ENCODE measurements at regions not wholly inside any gene's neighbourhood (a gene's known extent, or its start where the extent isn't known, plus 50 kb on each side); places are given as distances from the start of the nearest gene placed in this dataset.

GRCh38 chr10:119996944-119997343 is 104.4 kb downstream of the SEC23IP start:
- DNase-seq (ENCODE audit: insufficient read length, low spot score) (no peak), FAIRE-seq (no peak)
- TF ChIP-seq PAX5 (IDR thresholded peaks at IDR 0.05; ENCODE audit: insufficient read depth, low read length, severe bottlenecking) (no peak), POU2F2 (IDR thresholded peaks at IDR 0.05; ENCODE audit: low read depth, low read length) (no peak), SPI1 (IDR thresholded peaks at IDR 0.05; ENCODE audit: low read depth, low read length) (no peak), POLR2A (IDR thresholded peaks at IDR 0.05; ENCODE audit: low read depth, low read length) (no peak), POLR2AphosphoS5 (IDR thresholded peaks at IDR 0.05; ENCODE audit: low read depth, low read length) (no peak), TAF1 (IDR thresholded peaks at IDR 0.05; ENCODE audit: low read depth, low read length) (no peak)

DNA sequence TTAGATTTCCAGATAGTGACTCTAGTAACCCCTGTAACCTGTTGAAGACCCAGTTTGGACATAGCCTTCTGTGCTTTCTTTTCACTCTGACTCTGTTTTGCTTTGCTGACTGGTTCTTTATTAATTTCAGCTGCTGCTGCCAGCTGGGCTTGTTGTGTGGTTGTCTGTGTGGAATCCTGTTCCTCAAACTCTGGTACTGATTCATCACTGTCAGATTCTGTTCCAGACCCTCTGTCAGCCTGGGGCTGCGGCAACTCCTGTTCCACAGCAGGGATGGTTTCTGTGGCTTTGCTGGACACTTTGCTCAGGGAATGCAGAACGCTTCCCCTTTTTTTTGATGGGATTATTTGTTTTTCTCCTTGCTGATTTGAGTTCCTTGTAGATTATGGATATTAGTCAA is 104.9 kb downstream of the SEC23IP start:
- TF ChIP-seq SPI1 (IDR thresholded peaks at IDR 0.05; ENCODE audit: low read depth, low read length) (no peak), PAX5 (IDR thresholded peaks at IDR 0.05; ENCODE audit: insufficient read depth, low read length, severe bottlenecking) (no peak), POU2F2 (IDR thresholded peaks at IDR 0.05; ENCODE audit: low read depth, low read length) (no peak), POLR2A (IDR thresholded peaks at IDR 0.05; ENCODE audit: low read depth, low read length) (no peak), POLR2AphosphoS5 (IDR thresholded peaks at IDR 0.05; ENCODE audit: low read depth, low read length) (no peak), TAF1 (IDR thresholded peaks at IDR 0.05; ENCODE audit: low read depth, low read length) (no peak)
- DNase-seq (ENCODE audit: insufficient read length, low spot score) (no peak), FAIRE-seq (no peak)

DNA sequence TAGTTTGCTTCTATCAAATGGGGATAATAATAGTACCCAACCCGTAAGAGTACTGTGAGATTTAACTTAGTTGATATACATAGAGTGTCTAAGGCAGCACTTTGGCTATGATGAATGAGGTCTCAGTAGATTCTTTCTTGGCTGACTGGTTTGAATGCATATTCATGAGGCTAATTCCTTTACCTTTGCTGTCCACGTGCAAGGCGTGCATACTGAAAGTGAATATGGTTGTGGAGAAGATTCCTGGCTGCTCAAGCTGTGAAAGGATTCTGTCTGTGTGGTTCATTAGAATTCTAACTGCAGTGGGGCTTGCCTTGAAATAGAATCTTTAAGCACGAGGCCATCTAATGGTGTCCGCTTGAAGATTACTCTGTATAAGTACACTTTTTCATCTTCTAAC is 110.3 kb downstream of the SEC23IP start:
- no peak for DNase-seq (ENCODE audit: insufficient read length, low spot score)
- no peak for TF ChIP-seq TAF1 (IDR thresholded peaks at IDR 0.05; ENCODE audit: low read depth, low read length)
- TF ChIP-seq PAX5 (IDR thresholded peaks at IDR 0.05; ENCODE audit: insufficient read depth, low read length, severe bottlenecking) = no peak
- no peak for TF ChIP-seq POLR2AphosphoS5 (IDR thresholded peaks at IDR 0.05; ENCODE audit: low read depth, low read length)
- no peak for TF ChIP-seq POU2F2 (IDR thresholded peaks at IDR 0.05; ENCODE audit: low read depth, low read length)
- TF ChIP-seq SPI1 (IDR thresholded peaks at IDR 0.05; ENCODE audit: low read depth, low read length) = no peak
- TF ChIP-seq POLR2A (IDR thresholded peaks at IDR 0.05; ENCODE audit: low read depth, low read length) = no peak
- no peak for FAIRE-seq

DNA sequence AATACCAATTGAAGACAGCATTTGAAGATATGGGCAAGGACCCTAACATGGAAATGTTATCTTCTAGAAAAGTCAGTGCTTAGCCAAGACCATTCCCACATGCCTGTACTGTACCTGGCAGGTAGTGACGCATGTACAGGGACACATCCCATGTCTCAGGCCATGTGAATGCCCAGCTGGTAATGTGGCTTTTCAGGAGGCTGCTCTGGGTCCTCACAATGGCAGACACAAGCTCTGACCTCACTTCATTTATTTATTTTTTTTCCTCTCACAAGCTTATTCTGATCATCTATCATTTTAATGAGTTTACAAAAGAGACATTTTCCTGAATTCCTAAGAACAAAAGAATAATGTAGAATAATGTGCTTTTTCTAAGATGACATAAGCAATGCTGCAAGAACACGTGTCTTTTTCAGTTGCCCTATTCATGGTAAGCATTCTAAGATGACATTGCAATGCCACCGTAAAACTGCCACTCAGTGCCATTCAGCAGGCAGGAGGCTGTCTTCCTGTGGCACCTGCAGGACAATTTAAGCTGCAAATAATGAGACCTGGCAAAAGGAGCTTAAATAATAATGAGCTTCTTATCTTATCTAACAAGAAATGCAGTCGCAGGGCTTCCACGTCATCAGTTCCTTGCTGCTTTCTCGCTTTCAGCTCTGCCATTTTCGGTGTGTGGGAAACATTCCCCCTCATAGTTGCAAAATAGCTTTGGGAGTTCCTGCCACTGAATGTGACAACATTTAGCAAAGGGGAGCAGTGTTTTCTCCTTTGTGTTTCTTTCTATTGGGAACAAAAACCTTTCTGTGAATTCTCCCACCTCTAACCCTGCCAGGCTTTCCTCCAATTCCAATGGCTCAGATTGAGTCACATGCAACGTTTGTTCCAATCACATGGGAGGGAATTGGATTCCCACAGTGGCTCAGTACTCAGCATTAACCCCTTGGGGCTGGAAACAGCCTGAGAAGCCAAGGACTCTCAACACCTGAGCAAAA is 113.0 kb downstream of the SEC23IP start:
- TF ChIP-seq POU2F2 (IDR thresholded peaks at IDR 0.05; ENCODE audit: low read depth, low read length) (no peak), POLR2A (IDR thresholded peaks at IDR 0.05; ENCODE audit: low read depth, low read length) (no peak), SPI1 (IDR thresholded peaks at IDR 0.05; ENCODE audit: low read depth, low read length) (no peak), POLR2AphosphoS5 (IDR thresholded peaks at IDR 0.05; ENCODE audit: low read depth, low read length) (no peak), PAX5 (IDR thresholded peaks at IDR 0.05; ENCODE audit: insufficient read depth, low read length, severe bottlenecking) (no peak), TAF1 (IDR thresholded peaks at IDR 0.05; ENCODE audit: low read depth, low read length) (no peak)
- no peak for FAIRE-seq
- no peak for DNase-seq (ENCODE audit: insufficient read length, low spot score)

GRCh38 chr10:120007261-120007660 is 114.7 kb downstream of the SEC23IP start:
- DNase-seq (ENCODE audit: insufficient read length, low spot score) = no peak
- TF ChIP-seq POLR2AphosphoS5 (IDR thresholded peaks at IDR 0.05; ENCODE audit: low read depth, low read length) (no peak), TAF1 (IDR thresholded peaks at IDR 0.05; ENCODE audit: low read depth, low read length) (no peak), PAX5 (IDR thresholded peaks at IDR 0.05; ENCODE audit: insufficient read depth, low read length, severe bottlenecking) (no peak), POLR2A (IDR thresholded peaks at IDR 0.05; ENCODE audit: low read depth, low read length) (no peak), POU2F2 (IDR thresholded peaks at IDR 0.05; ENCODE audit: low read depth, low read length) (no peak), SPI1 (IDR thresholded peaks at IDR 0.05; ENCODE audit: low read depth, low read length) (no peak)
- FAIRE-seq = no peak

DNA sequence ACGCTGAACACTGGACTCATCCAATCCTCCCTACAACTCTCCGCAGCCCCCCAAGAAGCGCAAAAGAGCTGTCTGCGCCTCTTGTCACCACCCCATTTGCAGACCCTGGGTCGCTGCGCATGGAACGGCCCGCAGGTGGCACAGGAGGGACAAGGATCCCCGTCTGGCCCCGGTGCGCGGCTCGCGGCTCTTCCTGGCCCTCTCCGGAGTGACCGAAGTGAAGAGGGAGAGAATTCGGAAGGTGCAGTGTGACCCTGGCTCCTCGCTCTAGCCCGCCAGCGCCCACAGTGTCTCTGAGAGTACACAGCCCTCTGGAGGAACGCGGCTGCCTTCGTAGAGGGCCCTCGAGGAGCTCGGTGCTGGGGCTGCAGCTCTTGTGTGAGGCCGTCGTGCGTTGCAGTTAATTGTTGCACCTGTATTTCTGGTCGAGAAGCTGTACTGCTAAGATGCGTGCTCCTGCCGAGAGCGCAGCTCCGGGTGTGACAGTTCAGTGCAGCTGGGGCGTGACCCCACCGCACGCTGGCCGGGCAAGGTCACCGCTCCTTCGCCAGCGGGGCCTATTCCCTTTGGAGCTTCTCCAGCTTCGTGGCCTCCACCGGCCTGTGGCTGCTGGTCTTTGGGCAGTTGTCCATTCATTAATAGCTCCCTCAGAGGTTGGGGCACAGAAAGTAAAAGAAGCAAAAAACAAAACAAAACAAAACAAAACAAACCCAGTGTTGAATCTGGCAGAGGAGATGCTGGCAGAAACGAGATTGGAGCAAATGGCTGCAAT is 119.0 kb downstream of the SEC23IP start:
- TF ChIP-seq SPI1 (IDR thresholded peaks at IDR 0.05; ENCODE audit: low read depth, low read length) (no peak), POLR2AphosphoS5 (IDR thresholded peaks at IDR 0.05; ENCODE audit: low read depth, low read length) (no peak), TAF1 (IDR thresholded peaks at IDR 0.05; ENCODE audit: low read depth, low read length) (no peak), PAX5 (IDR thresholded peaks at IDR 0.05; ENCODE audit: insufficient read depth, low read length, severe bottlenecking) (no peak), POLR2A (IDR thresholded peaks at IDR 0.05; ENCODE audit: low read depth, low read length) (no peak), POU2F2 (IDR thresholded peaks at IDR 0.05; ENCODE audit: low read depth, low read length) (no peak)
- no peak for DNase-seq (ENCODE audit: insufficient read length, low spot score)
- no peak for FAIRE-seq

GRCh38 chr10:120012131-120012400 is 119.5 kb downstream of the SEC23IP start:
- TF ChIP-seq SPI1 (IDR thresholded peaks at IDR 0.05; ENCODE audit: low read depth, low read length) (no peak), TAF1 (IDR thresholded peaks at IDR 0.05; ENCODE audit: low read depth, low read length) (no peak), POU2F2 (IDR thresholded peaks at IDR 0.05; ENCODE audit: low read depth, low read length) (no peak), PAX5 (IDR thresholded peaks at IDR 0.05; ENCODE audit: insufficient read depth, low read length, severe bottlenecking) (no peak)
- DNase-seq (ENCODE audit: insufficient read length, low spot score) (no peak), FAIRE-seq (no peak)

DNA sequence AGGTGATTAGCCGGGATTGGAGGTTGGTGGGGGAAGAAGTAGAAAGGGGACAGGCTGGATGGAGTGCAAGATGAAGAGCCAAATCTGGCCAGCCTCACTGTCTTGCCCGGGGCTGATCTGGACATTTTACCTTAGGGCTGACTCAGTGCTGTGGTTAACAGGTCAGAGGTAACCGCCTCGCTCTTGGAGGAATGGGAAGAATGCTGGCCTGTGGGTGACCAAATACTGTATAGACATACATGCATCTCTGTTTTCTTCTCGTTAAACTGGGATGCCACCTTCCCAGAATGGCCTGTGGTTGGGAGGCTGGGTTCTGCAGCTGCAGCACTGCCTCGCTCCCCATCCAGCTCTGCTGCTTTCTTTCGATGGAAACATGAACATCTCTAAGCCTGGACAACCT is 120.0 kb downstream of the SEC23IP start:
- no peak for FAIRE-seq
- no peak for TF ChIP-seq POLR2A (IDR thresholded peaks at IDR 0.05; ENCODE audit: low read depth, low read length)
- TF ChIP-seq SPI1 (IDR thresholded peaks at IDR 0.05; ENCODE audit: low read depth, low read length) = no peak
- TF ChIP-seq TAF1 (IDR thresholded peaks at IDR 0.05; ENCODE audit: low read depth, low read length) = no peak
- no peak for TF ChIP-seq PAX5 (IDR thresholded peaks at IDR 0.05; ENCODE audit: insufficient read depth, low read length, severe bottlenecking)
- TF ChIP-seq POLR2AphosphoS5 (IDR thresholded peaks at IDR 0.05; ENCODE audit: low read depth, low read length) = no peak
- TF ChIP-seq POU2F2 (IDR thresholded peaks at IDR 0.05; ENCODE audit: low read depth, low read length) = no peak
- no peak for DNase-seq (ENCODE audit: insufficient read length, low spot score)

GRCh38 chr10:120014031-120014430 is 121.5 kb downstream of the SEC23IP start:
- no peak for FAIRE-seq

More at GRCh38 chr10:120014031-120014430, 121.5 kb downstream of the SEC23IP start:
- DNase-seq (ENCODE audit: insufficient read length, low spot score) = no peak
- TF ChIP-seq POLR2AphosphoS5 (IDR thresholded peaks at IDR 0.05; ENCODE audit: low read depth, low read length) (no peak), POLR2A (IDR thresholded peaks at IDR 0.05; ENCODE audit: low read depth, low read length) (no peak), TAF1 (IDR thresholded peaks at IDR 0.05; ENCODE audit: low read depth, low read length) (no peak), SPI1 (IDR thresholded peaks at IDR 0.05; ENCODE audit: low read depth, low read length) (no peak), POU2F2 (IDR thresholded peaks at IDR 0.05; ENCODE audit: low read depth, low read length) (no peak), PAX5 (IDR thresholded peaks at IDR 0.05; ENCODE audit: insufficient read depth, low read length, severe bottlenecking) (no peak)
